Central memory CD8-positive, alpha-beta T cell (primary cell): ENCODE measurements at regions not wholly inside any gene's neighbourhood (a gene's known extent, or its start where the extent isn't known, plus 50 kb on each side); places are given as distances from the start of the nearest gene placed in this dataset.

Experiments used
- ATAC-seq: fragments of 150-1000 bp; cut with Tn5 transposase; replicated peaks from 2 replicates; pipeline ENCODE4 v1.10.0; 2022; ENCODE audit warnings: mild to moderate bottlenecking, moderate FRiP score, moderate number of reproducible peaks; ENCODE audit not compliant: poor library complexity, severe bottlenecking; ENCODE audit errors: extremely low read depth
- DNase-seq, 2 donors: peaks; one replicate each; pipeline ENCODE4 v3.0.0; 2021; ENCODE audit warnings: low spot score in 2 of 2
- H3K27ac Mint-ChIP-seq: one replicate; pipeline ENCODE4 v1.8.0; 2022; ENCODE audit warnings: low read depth, mild to moderate bottlenecking, moderate library complexity, mixed read lengths
- H3K27me3 Mint-ChIP-seq: one replicate; pipeline ENCODE4 v1.8.0; 2022; ENCODE audit warnings: mixed read lengths
- H3K36me3 Mint-ChIP-seq: one replicate; pipeline ENCODE4 v1.8.0; 2022; ENCODE audit warnings: mild to moderate bottlenecking, moderate library complexity, mixed read lengths; ENCODE audit not compliant: insufficient read depth
- H3K4me1 Mint-ChIP-seq: one replicate; pipeline ENCODE4 v1.8.0; 2022; ENCODE audit warnings: mixed read lengths
- H3K4me3 Mint-ChIP-seq: one replicate; pipeline ENCODE4 v1.8.0; 2022; ENCODE audit warnings: mild to moderate bottlenecking, moderate library complexity, mixed read lengths
- H3K9me3 Mint-ChIP-seq: one replicate; pipeline ENCODE4 v1.8.0; 2022; ENCODE audit warnings: mixed read lengths

DNA sequence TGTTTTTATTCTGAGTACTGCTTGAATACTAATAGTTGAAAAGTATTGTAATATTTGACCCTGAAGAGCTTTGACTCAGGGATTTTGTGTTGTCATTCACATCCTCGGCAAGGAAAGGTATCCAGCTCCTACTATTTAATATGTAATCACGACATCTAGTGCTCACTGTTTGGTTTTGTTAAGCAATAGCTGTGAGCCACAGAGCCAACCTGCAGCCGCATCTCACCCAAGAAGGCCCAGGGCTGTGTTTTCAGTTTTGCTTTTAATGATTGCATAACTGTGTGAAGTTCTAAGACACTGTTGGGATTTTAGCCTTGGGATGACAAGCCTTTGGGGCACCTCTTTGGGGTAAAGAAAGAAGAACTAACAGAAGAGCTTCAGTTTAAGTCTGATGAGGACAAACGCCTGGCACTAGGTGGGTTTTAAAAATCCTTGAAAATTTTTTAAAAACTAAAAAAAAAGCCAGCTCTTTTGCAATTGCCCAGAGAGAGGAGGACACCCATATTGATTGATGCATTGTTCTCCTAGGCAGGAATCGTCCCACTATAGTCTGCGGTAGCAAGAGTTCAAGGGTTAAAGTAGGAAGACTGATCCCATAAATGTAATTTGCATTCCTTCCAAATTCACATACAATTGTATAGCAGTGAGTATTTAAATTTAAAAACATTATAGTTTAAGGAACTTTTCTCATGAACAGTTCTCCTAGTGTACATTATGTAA, 157.8 kb downstream of the RELL1 start:
- H3K27me3 Mint-ChIP-seq = peaks cover 21% of the 10 kb centered on the region
- H3K36me3 Mint-ChIP-seq = no peaks in the 10 kb centered on the region
- H3K27ac Mint-ChIP-seq = no peak overlapping the region
- H3K9me3 Mint-ChIP-seq = no peaks in the 10 kb centered on the region
- DNase-seq = no peak
- no peak for ATAC-seq
- H3K4me1 Mint-ChIP-seq = no peaks in the 10 kb centered on the region
- no peak overlapping the region for H3K4me3 Mint-ChIP-seq

DNA sequence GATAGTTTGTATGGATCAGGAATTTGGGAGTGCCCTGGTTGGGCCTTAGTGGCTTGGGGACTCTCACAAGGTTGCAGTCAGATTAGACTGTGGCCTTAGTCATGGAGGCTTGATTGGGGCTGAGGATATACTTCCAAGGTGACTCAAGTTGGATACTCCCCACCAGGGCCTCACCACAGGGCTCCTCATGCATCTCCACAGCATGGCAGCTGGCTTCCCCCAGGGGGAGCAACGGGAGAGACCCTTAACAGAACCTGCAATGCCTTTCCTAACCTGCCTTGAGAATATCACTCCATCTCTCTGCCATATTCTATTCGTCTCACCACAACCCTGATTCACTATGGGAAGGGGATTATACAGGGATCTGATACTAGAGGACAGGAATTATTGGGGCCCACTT, 161.9 kb downstream of the RELL1 start:
- no peaks in the 10 kb centered on the region for H3K36me3 Mint-ChIP-seq
- peaks cover 21% of the 10 kb centered on the region for H3K27me3 Mint-ChIP-seq
- H3K9me3 Mint-ChIP-seq = peaks cover 11% of the 10 kb centered on the region
- no peak for DNase-seq
- no peak overlapping the region for H3K27ac Mint-ChIP-seq
- no peaks in the 10 kb centered on the region for H3K4me1 Mint-ChIP-seq
- no peak overlapping the region for H3K4me3 Mint-ChIP-seq
- no peak for ATAC-seq

- DNase-seq (no peak), ATAC-seq (no peak)
- Mint-ChIP-seq H3K4me3 (no peak overlapping the region), H3K9me3 (peaks cover 11% of the 10 kb centered on the region), H3K4me1 (no peaks in the 10 kb centered on the region), H3K27ac (no peak overlapping the region), H3K27me3 (peaks cover 21% of the 10 kb centered on the region), H3K36me3 (no peaks in the 10 kb centered on the region)
These were observed 163.2 kb downstream of the RELL1 start for GRCh38 chr4:37522996-37523395.

- Mint-ChIP-seq H3K27me3 (no peaks in the 10 kb centered on the region), H3K36me3 (no peaks in the 10 kb centered on the region), H3K9me3 (peaks cover 23% of the 10 kb centered on the region), H3K4me1 (no peaks in the 10 kb centered on the region), H3K4me3 (no peak overlapping the region), H3K27ac (no peak overlapping the region)
- ATAC-seq (no peak), DNase-seq (no peak)
These were observed 168.8 kb downstream of the RELL1 start for GRCh38 chr4:37517326-37517725.

DNA sequence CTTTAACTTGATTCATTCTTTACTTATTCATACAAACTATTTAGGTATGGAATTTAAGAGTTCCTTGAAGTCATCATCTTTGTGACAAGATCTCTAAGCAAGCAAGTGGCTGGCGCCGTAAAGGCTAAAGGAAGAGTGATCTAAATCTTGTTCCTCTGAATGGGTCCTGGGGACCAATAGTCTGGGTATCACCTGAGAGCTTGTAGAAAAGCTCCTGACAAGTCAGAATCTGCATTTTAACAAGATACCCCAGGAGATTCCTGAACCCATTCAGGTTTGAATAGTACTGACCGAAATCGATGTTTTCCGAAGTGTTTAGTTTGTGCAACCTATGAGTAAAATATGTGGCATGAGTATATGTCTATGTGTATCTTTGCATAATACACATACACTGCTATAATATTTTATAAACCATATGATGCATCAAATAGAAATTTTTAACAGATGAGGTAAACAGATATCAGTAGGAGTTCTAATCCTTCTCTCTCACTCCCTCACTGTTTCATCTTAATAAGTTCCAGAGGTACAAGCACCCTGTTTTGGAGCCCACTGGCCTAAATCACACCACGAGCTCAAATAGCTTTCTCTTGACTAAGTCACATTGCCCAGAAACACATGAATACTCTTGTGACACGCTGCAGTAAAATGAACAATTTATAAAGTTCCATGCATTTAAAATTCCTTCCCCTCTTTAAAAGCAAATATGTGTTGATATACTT, 170.0 kb downstream of the RELL1 start:
- Mint-ChIP-seq H3K36me3 (no peaks in the 10 kb centered on the region), H3K9me3 (peaks cover 23% of the 10 kb centered on the region), H3K27ac (no peak overlapping the region), H3K4me1 (no peaks in the 10 kb centered on the region), H3K27me3 (no peaks in the 10 kb centered on the region), H3K4me3 (no peak overlapping the region)
- no peak for ATAC-seq
- no peak for DNase-seq

- Mint-ChIP-seq H3K27me3 (peaks cover 35% of the 10 kb centered on the region), H3K27ac (no peak overlapping the region), H3K9me3 (peaks cover 13% of the 10 kb centered on the region), H3K4me1 (no peaks in the 10 kb centered on the region), H3K36me3 (no peaks in the 10 kb centered on the region), H3K4me3 (no peak overlapping the region)
- no peak for DNase-seq
- ATAC-seq = no peak
These were observed 175.6 kb downstream of the RELL1 start for GRCh38 chr4:37510626-37511025.

DNA sequence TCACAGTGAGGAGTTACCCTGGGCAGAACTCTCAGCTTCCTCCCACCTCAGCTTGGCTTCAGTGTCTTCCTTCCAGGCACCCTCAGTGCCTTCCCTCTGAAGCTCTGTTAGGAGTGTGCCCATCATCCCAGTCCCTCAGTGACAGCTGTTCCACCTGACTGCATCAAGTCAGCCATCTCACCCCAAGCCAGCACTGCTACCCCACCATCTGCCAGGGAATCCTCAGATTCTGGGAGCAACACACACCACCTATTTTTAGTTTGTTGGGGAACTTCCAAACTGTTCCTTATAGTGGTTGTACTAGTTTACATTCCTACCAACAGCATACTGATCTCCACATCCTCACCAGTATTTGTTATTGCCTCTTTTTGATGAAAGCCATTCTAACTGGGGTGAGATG, 182.9 kb downstream of the RELL1 start:
- ATAC-seq (no peak), DNase-seq (no peak)
- Mint-ChIP-seq H3K27ac (no peak overlapping the region), H3K4me3 (no peak overlapping the region), H3K27me3 (peaks cover 41% of the 10 kb centered on the region), H3K9me3 (peaks cover 43% of the 10 kb centered on the region), H3K36me3 (no peaks in the 10 kb centered on the region), H3K4me1 (no peaks in the 10 kb centered on the region)

GRCh38 chr4:37502070-37502469, 184.1 kb downstream of the RELL1 start:
- H3K27me3 Mint-ChIP-seq = peaks cover 29% of the 10 kb centered on the region
- ATAC-seq (no peak), DNase-seq (no peak)
- no peaks in the 10 kb centered on the region for H3K36me3 Mint-ChIP-seq
- peaks cover 51% of the 10 kb centered on the region for H3K9me3 Mint-ChIP-seq
- no peak overlapping the region for H3K4me3 Mint-ChIP-seq
- H3K4me1 Mint-ChIP-seq = no peaks in the 10 kb centered on the region
- no peak overlapping the region for H3K27ac Mint-ChIP-seq
